Fibroblast of the aortic adventitia (primary cell): ENCODE measurements at regions not wholly inside any gene's neighbourhood (a gene's known extent, or its start where the extent isn't known, plus 50 kb on each side); places are given as distances from the start of the nearest gene placed in this dataset.

Experiments
- DNase-seq: peaks from one replicate; pipeline ENCODE4 v3.0.0-alpha.2; 2010; ENCODE audit warnings: low read depth
- H3K4me3 ChIP-seq: 2 replicates; pipeline ENCODE4 v1.5.1; 2011; ENCODE audit warnings: low read depth, mild to moderate bottlenecking, control low read depth, low read length, moderate library complexity
- CTCF ChIP-seq: IDR thresholded peaks from 2 replicates; pipeline ENCODE4 v1.5.1; 2011; ENCODE audit warnings: mild to moderate bottlenecking, low read length, control low read depth, inconsistent platforms; ENCODE audit not compliant: insufficient read depth

- TF ChIP-seq CTCF: no peak
- H3K4me3 ChIP-seq: no peak overlapping the region
- peak; percentile 30 for DNase-seq
These were observed 326.6 kb upstream of the IGFBP3 start for GRCh38 chr7:46247664-46248063.

GRCh38 chr7:46245586-46246111, 324.6 kb upstream of the IGFBP3 start:
- no peak for TF ChIP-seq CTCF
- no peak overlapping the region for H3K4me3 ChIP-seq
- no peak for DNase-seq

GRCh38 chr7:46244757-46245156, 323.7 kb upstream of the IGFBP3 start:
- DNase-seq: peak; percentile 32
- no peak overlapping the region for H3K4me3 ChIP-seq
- TF ChIP-seq CTCF: no peak

- TF ChIP-seq CTCF: no peak
- H3K4me3 ChIP-seq: no peak overlapping the region
- no peak for DNase-seq
These were observed 322.3 kb upstream of the IGFBP3 start for GRCh38 chr7:46243406-46243805.

- TF ChIP-seq CTCF: no peak
- no peak overlapping the region for H3K4me3 ChIP-seq
- DNase-seq: no peak
These were observed 318.8 kb upstream of the IGFBP3 start for GRCh38 chr7:46239846-46240245.

- no peak for TF ChIP-seq CTCF
- H3K4me3 ChIP-seq: no peak overlapping the region
- no peak for DNase-seq
These were observed 316.4 kb upstream of the IGFBP3 start for GRCh38 chr7:46237466-46237865.
